ENCODE measurements at regions not wholly inside any gene's neighbourhood (a gene's known extent, or its start where the extent isn't known, plus 50 kb on each side); places are given as distances from the start of the nearest gene placed in this dataset.

- DNase-seq, result no peak
- Histone ChIP-seq H3K27me3 (ENCODE audit: insufficient read depth, low read depth, severe bottlenecking) (no peaks in the 10 kb centered on the region), H3K36me3 (no peaks in the 10 kb centered on the region), H3K9me3 (ENCODE audit: severe bottlenecking) (no peaks in the 10 kb centered on the region), H3K4me3 (ENCODE audit: low read depth, low read length) (no peak overlapping the region), H3K27ac (no peak overlapping the region)
- TF ChIP-seq CTCF (IDR thresholded peaks at IDR 0.05; ENCODE audit: low read depth, low read length), result no peak
Observed at GRCh38 chr7:22962775-22963350, 51.1 kb downstream of the HYCC1 start.

- TF ChIP-seq CTCF (IDR thresholded peaks at IDR 0.05; ENCODE audit: low read depth, low read length), result no peak
- H3K36me3 ChIP-seq, result no peaks in the 10 kb centered on the region
- no peaks in the 10 kb centered on the region for H3K27me3 ChIP-seq (ENCODE audit: insufficient read depth, low read depth, severe bottlenecking)
Observed at GRCh38 chr7:22958742-22959141, 55.2 kb downstream of the HYCC1 start.

GRCh38 chr7:22954251-22954650, 59.7 kb downstream of the HYCC1 start:
- H3K27me3 ChIP-seq (ENCODE audit: insufficient read depth, low read depth, severe bottlenecking), result no peaks in the 10 kb centered on the region

More at GRCh38 chr7:22958742-22959141, 55.2 kb downstream of the HYCC1 start:
- Histone ChIP-seq H3K9me3 (ENCODE audit: severe bottlenecking) (no peaks in the 10 kb centered on the region), H3K4me3 (ENCODE audit: low read depth, low read length) (no peak overlapping the region), H3K27ac (no peak overlapping the region)
- DNase-seq, result no peak

DNA sequence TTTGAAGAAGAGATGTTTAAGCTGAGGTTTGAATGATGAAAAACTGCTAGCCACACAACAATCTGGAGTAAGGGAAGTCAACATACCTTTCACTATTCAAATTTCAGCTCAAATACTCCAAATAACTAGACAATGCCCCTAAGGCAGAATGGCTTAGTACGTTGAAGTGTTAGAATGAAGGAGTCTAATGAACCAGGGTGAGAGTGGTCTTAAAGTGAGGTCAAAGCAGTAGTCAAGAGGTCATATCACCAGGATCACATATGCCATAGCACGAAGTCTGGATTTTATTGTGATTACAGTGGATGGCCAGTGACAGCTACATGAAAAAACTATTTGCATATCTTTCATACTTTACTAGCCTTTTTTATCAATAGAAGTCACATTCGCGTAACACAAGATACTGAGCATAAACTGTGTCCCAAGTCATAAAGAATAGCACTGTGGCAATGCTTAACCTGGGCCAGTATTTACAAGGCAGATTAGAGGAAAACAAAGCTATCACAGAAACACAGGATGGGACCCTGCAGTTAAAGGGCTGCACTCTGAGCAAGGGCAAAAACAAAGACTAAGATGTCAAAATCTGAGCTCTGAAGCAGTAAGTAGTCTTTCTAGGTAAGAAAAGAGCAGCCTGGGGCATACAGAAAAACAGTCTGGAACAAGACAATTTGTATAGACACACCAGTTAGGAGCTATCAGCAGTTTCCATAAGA, 61.5 kb downstream of the HYCC1 start:
- no peak for TF ChIP-seq CTCF (IDR thresholded peaks at IDR 0.05; ENCODE audit: low read depth, low read length)

More at GRCh38 chr7:22954251-22954650, 59.7 kb downstream of the HYCC1 start:
- no peak overlapping the region for H3K4me3 ChIP-seq (ENCODE audit: low read depth, low read length)
- H3K9me3 ChIP-seq (ENCODE audit: severe bottlenecking), result no peaks in the 10 kb centered on the region
- no peaks in the 10 kb centered on the region for H3K36me3 ChIP-seq
- H3K27ac ChIP-seq, result no peak overlapping the region
- TF ChIP-seq CTCF (IDR thresholded peaks at IDR 0.05; ENCODE audit: low read depth, low read length), result no peak
- no peak for DNase-seq

DNA sequence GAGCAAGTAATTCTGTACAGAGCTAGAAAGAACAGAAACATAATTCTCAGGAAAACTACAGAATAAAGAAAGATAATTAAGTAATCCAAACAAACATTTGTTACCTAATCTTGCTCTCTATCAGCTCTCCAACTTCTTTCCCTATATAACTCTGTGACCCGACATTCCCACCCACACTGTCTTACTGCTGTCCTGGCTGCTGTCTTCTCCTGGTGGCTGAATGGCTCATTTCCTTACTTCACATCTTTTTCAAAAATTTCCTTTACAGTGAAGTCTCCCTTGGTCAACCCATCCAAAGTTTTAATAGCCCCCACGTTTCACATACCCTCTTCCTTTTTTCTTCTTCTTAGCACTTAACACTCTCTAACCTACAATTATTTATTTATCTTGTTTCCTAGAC, 64.0 kb downstream of the HYCC1 start:
- no peaks in the 10 kb centered on the region for H3K9me3 ChIP-seq (ENCODE audit: severe bottlenecking)
- H3K27me3 ChIP-seq (ENCODE audit: insufficient read depth, low read depth, severe bottlenecking), result no peaks in the 10 kb centered on the region
- H3K4me3 ChIP-seq (ENCODE audit: low read depth, low read length), result no peak overlapping the region
- no peak overlapping the region for H3K27ac ChIP-seq
- DNase-seq, result no peak
- H3K36me3 ChIP-seq, result no peaks in the 10 kb centered on the region
- no peak for TF ChIP-seq CTCF (IDR thresholded peaks at IDR 0.05; ENCODE audit: low read depth, low read length)

More for the DNA sequence above, 61.5 kb downstream of the HYCC1 start:
- no peaks in the 10 kb centered on the region for H3K27me3 ChIP-seq (ENCODE audit: insufficient read depth, low read depth, severe bottlenecking)
- no peaks in the 10 kb centered on the region for H3K9me3 ChIP-seq (ENCODE audit: severe bottlenecking)
- H3K36me3 ChIP-seq, result no peaks in the 10 kb centered on the region
- no peak overlapping the region for H3K27ac ChIP-seq
- no peak for DNase-seq
- no peak overlapping the region for H3K4me3 ChIP-seq (ENCODE audit: low read depth, low read length)
